Skin epidermis (tissue), 12 donors: ENCODE measurements at regions not wholly inside any gene's neighbourhood (a gene's known extent, or its start where the extent isn't known, plus 50 kb on each side); places are given as distances from the start of the nearest gene placed in this dataset.
"Not testable (repeated sequence)": the region's sequence is repeated elsewhere in the genome, so short reads cannot be mapped to it uniquely, and the experiment has no call there.

Experiments
- H3K27ac ChIP-seq, 21 experiments: fragments of 200-600 bp; sonication (generic) in 11 of 21; one replicate each; pipeline ENCODE4 v1.5.0; 2020; ENCODE audit warnings: mild to moderate bottlenecking in 3 of 21, inconsistent platforms in 2 of 21, moderate library complexity in 2 of 21
- H3K4me3 ChIP-seq, 7 experiments: fragments of 200-600 bp; sonication (generic) in 2 of 7; one replicate each; pipeline ENCODE4 v1.5.0; 2020; ENCODE audit warnings: inconsistent platforms in 2 of 7, mild to moderate bottlenecking in 2 of 7, moderate library complexity in 1 of 7

- Histone ChIP-seq H3K4me3 (no peak overlapping the region), H3K27ac (no peak overlapping the region)
Measured at GRCh38 chr3:139230391-139230790, 113.4 kb upstream of the MRPS22 start.

DNA sequence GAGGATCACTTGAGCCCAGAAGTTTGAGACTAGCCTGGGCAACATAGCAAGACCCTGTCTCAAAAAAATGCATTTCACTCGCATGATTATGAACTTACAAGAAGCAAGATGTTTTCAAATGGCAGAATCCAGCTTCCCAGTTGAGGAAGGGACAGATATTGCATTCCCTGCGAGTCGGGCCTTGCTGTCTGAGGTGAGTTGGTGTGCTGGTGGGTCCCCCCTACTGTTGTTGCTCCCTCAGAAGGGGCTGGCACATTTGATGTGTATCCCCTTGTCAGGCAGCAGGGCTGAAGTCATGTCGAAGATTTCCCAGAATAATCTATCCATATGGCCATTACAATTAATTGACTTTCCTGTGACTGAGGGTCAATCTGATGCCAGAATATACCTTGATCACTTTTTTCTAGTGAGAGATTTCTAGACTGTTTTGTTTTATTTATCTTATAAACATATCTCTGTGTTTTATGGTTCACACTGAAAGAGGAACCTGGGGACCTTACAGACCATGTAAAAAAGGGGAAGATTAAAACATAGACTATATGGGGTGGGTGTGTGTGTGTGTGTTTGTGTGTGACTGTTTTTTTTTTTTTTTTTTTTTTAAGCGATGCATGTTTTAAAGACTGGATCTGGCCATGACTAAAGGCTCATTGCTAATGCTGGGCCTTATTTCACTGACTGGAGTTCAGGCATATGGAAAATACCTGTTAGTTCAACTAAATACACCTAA is 112.1 kb upstream of the MRPS22 start:
- Histone ChIP-seq H3K4me3 (no peak overlapping the region), H3K27ac (no peak overlapping the region)

- H3K4me3 ChIP-seq, result not testable (repeated sequence)
Measured at GRCh38 chr3:139232341-139232740, 111.5 kb upstream of the MRPS22 start.

GRCh38 chr3:139234491-139234890 is 109.3 kb upstream of the MRPS22 start:
- H3K4me3 ChIP-seq, result no peak overlapping the region
- H3K27ac ChIP-seq, result no peak overlapping the region

More at GRCh38 chr3:139232341-139232740, 111.5 kb upstream of the MRPS22 start:
- not testable (repeated sequence) for H3K27ac ChIP-seq

DNA sequence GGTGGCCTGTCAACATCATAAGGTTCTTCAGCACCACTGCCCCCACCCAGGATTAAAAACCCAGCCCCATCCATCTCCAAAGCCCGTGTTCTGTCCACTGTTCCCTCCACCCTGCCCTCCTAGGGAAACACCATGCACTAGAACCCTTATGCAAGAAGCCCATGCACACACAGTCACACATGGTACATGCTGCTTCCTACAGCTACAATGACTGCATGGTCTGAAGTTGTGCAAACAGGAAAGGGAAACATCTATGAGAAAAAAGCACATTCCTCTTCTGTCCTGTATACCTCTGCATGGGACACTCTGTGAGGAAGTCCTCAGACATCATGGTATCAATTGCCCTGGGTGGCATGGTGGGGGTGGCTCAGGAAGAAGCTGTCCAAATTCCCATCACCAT is 108.6 kb upstream of the MRPS22 start:
- no peak overlapping the region for H3K4me3 ChIP-seq
- H3K27ac ChIP-seq, result no peak overlapping the region

GRCh38 chr3:139236336-139236735 is 107.5 kb upstream of the MRPS22 start:
- no peak overlapping the region for H3K4me3 ChIP-seq
- H3K27ac ChIP-seq, result no peak overlapping the region

GRCh38 chr3:139238281-139239030 is 105.4 kb upstream of the MRPS22 start:
- Histone ChIP-seq H3K27ac (peak overlapping the region in 13 of 21 experiments; percentile 1 to 71 (median 48)), H3K4me3 (peak overlapping the region in 1 of 7 experiments; percentile 23)

DNA sequence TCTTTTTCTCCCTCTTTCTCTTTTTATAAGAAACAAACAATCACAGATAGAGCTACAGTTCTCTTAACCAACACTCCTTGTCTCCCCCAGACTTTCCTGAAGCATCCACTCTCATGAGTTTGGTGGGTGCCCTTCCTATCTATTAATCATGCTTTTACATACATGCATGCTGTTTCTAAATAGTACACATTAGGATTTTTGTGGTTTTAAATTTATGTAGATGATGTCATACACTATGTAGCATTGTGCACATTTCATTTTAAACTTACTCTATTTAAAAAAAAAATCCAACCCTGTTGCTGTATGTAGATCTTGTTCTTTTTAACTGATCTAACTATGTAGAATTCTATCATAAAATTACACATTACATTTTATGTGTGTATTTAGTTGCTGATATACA is 104.3 kb upstream of the MRPS22 start:
- Histone ChIP-seq H3K27ac (peak overlapping the region in 1 of 21 experiments; percentile 67), H3K4me3 (no peak overlapping the region)

GRCh38 chr3:139241783-139242182 is 102.0 kb upstream of the MRPS22 start:
- H3K27ac ChIP-seq, result no peak overlapping the region

DNA sequence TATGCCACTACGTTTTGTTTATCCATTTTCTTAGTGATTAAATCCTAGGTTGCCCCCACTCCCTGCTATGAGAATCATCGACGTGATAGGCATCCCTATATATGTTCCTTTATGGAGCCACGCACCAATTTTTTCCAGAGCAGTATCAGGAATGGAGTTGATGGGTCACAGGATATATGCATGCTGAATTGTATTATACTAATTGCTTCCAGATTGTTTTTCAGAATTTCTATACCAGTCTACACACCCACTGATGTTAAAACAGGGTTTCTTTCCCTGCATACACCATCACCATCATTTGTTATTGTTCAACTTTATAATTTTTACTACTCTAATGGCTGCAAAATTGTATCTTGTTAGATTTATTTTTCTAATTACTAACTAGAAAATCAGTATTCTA is 100.1 kb upstream of the MRPS22 start:
- H3K27ac ChIP-seq, result no peak overlapping the region
- no peak overlapping the region for H3K4me3 ChIP-seq

More at GRCh38 chr3:139241783-139242182, 102.0 kb upstream of the MRPS22 start:
- no peak overlapping the region for H3K4me3 ChIP-seq

GRCh38 chr3:139248593-139249255 is 95.1 kb upstream of the MRPS22 start:
- no peak overlapping the region for H3K4me3 ChIP-seq
- H3K27ac ChIP-seq, result no peak overlapping the region

DNA sequence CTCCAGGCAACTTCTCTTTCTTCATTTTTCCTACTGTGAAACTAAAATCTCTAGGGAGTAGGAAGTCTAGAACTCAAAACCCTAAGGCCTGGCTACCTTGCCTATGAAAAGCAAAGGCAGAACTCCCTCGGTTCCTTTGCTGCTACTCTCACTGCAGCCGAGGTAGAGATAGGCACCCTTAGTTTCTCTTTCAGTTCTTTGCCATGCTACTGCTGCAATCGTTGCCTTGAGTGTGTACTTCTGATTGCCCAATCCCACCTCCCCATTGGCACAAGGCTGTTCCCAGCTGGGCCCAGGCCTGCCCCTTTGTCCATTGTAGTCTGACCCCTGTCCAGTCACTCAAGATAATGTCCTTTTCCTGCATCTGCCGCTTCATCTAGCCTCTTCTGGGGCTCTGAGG is 92.3 kb upstream of the MRPS22 start:
- Histone ChIP-seq H3K4me3 (no peak overlapping the region), H3K27ac (no peak overlapping the region)

DNA sequence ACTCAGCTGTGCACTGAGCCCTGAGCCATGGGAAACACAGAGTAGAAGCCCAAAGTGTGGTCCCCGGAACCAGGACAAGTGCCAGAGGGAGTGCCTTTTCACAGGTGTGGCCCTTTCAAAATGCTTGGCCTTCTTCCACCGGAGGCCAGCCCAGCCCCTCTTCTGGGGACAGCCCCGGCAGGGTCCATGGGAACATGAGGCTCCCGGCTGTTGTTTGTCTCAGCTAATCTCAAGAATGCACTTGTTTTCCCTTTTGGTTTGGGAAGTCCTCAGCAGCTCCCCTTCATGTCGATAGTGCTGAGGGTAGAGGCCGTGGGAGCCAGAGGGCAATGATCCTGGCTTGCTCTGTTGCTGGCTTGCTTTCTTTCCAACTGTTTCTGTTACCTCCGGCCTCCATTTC is 91.1 kb upstream of the MRPS22 start:
- Histone ChIP-seq H3K4me3 (no peak overlapping the region), H3K27ac (no peak overlapping the region)

DNA sequence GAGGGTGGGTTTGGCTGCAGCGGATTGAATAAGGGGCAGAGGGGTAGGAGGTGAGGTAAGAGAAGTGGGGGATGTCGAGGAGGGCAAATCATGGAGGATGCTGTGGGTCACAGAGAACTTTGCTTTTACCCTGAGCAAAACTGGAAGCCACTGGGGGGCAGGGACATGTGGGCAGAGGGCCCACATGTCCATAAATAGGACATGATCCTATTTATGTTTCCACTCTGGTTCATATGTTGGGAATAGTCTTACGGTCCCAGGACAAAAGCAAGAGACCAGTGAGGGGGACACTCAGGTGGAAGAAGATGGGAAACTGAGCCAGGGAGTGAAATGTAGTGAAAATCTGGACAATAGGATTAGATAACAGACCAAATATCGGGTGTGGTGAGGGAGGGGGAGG is 85.5 kb upstream of the MRPS22 start:
- Histone ChIP-seq H3K27ac (no peak overlapping the region), H3K4me3 (no peak overlapping the region)

DNA sequence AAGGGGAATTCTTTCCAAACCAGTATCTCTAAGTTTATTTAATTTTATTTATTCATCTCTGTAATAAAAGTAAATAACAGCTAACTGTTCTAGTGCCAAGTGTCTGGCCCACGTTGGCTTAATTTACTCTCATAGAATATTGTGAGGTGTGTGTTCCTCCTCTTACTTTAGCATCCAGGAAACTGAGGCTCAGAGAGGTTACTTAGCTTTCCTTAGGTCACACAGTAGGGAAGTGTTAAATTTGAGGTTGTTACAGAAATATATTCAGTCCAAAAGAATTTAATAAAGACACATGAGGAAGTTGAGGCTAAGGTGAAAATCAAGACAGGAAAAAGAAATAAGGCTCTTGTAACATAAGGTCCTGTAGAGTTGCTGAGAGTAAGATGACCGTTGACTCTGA is 84.4 kb upstream of the MRPS22 start:
- no peak overlapping the region for H3K27ac ChIP-seq
- no peak overlapping the region for H3K4me3 ChIP-seq

- H3K4me3 ChIP-seq, result no peak overlapping the region
- H3K27ac ChIP-seq, result no peak overlapping the region
Measured at GRCh38 chr3:139260041-139260486, 83.8 kb upstream of the MRPS22 start.

- Histone ChIP-seq H3K4me3 (no peak overlapping the region), H3K27ac (no peak overlapping the region)
Measured at GRCh38 chr3:139260793-139261736, 82.8 kb upstream of the MRPS22 start.

DNA sequence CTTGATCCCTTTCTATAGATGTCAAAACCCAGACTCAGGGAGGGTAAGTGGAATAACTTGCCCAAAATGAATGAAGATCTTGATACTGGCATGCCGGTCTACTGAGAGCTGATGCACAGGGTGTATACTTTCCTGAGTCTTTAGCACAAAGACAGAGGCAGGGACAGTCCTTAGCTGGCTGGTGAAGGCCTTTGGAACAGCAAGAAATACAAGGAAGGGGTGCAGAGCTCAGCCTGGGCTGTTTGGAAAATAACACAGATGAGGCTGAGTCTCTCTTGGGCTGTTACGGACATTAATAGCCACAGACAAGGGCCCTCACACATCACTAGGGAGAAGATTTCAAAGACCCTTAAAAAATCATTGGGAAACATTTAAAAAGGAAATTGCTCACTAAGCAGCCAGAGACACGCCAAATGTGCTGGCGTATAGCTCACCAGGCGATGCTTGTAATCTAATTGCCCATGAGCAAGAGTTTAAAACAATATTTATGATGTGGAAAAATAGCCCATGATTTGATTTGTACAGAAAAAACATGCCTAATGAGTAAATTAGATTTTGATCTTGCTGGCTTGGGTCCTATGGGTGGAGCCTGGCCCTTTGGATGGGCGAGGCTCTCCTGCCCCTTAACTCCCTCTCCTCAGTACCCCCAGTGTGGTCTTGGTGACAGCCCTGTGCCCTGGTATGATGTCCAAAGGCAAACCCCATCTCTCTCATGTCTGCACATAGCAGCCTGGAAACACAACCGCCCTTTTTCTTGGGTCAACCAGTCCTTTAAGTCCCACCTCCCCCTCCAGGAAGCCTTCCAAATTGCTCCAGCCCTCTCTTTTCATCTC is 81.8 kb upstream of the MRPS22 start:
- no peak overlapping the region for H3K27ac ChIP-seq
- no peak overlapping the region for H3K4me3 ChIP-seq

DNA sequence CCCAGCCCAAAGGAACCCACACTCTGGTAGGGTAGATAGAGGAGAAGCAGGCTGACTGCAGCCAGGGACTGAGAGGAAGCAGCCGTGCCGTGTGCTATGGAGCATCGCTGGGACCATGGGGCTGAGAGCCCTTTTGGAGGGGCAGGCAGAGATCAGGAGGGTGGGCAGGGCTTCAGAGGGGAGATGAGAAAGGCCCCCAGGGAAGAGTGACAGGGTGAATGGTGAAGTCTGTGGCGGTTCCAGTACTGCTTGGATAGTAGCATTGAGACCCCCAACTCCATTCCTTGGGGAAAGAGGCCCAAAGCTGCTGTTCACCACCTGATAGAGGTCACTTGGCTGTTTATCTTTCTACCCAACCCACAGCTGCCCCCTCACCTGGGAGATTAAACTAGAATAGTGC is 80.0 kb upstream of the MRPS22 start:
- no peak overlapping the region for H3K27ac ChIP-seq

More for the DNA sequence above, 80.0 kb upstream of the MRPS22 start:
- H3K4me3 ChIP-seq, result no peak overlapping the region
